GM10266 (cell line): ENCODE measurements at regions not wholly inside any gene's neighbourhood (a gene's known extent, or its start where the extent isn't known, plus 50 kb on each side); places are given as distances from the start of the nearest gene placed in this dataset.

Source experiments
- DNase-seq: peaks from one replicate; pipeline ENCODE4 v3.0.0; 2012; ENCODE audit errors: extremely low spot score
- CTCF ChIP-seq: IDR thresholded peaks from 2 replicates; pipeline ENCODE4 v1.5.1; 2012; ENCODE audit warnings: mild to moderate bottlenecking, low read depth; ENCODE audit not compliant: control insufficient read depth, insufficient read depth; ENCODE audit errors: missing control alignments

- no peak for DNase-seq
These were observed 54.0 kb upstream of the EYA4 start for GRCh38 chr6:133187114-133187513.

DNA sequence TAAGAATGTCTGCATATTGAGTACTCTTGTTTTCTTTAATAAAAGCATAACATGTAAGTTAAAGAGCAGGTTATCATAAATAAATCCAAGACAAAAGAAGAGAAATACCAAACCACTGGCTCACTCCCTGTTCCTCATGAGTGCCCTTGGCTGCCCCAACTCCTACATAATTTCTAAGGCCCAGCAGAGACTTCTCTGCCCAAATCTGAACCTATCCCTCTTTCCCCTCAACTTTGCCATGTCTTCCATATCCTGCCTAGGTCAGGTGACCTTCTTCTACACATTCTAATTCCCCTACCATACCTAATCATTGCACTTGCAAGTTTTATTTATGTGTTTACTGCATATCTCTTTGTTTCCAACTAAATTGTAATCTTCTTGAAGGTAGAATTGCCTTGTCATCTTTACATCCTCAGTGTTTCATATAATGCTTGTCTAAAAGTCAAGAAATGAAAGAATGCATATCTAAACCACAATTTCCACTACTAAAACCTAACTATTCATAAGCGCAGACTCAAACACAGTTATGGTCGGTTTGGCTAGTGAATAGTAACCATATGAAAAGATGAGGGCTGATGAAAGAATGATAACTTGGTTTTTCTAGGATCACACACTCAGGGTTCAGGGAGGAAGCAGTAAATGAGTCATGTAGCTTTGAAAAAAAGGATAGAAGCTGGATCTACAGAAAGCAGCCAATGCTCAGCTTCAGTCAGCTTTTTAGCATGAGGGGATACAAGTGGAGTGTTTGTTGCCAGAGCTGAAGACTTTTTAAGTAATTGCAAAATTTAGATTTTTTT lies 53.3 kb upstream of the EYA4 start:
- TF ChIP-seq CTCF = no peak
- DNase-seq = no peak

More at GRCh38 chr6:133187114-133187513, 54.0 kb upstream of the EYA4 start:
- TF ChIP-seq CTCF = no peak

- no peak for DNase-seq
- no peak for TF ChIP-seq CTCF
These were observed 50.2 kb upstream of the EYA4 start for GRCh38 chr6:133190912-133191311.

- DNase-seq = no peak
These were observed 49.8 kb upstream of the EYA4 start for GRCh38 chr6:133191323-133191722.

More at GRCh38 chr6:133191323-133191722, 49.8 kb upstream of the EYA4 start:
- TF ChIP-seq CTCF = no peak
